HL-60 (cell line): ENCODE measurements at regions not wholly inside any gene's neighbourhood (a gene's known extent, or its start where the extent isn't known, plus 50 kb on each side); places are given as distances from the start of the nearest gene placed in this dataset.
"Not testable (repeated sequence)": the region's sequence is repeated elsewhere in the genome, so short reads cannot be mapped to it uniquely, and the experiment has no call there.

Source experiments
- GABPA ChIP-seq: IDR thresholded peaks from 2 replicates; pipeline ENCODE4 v1.6.1; 2012; ENCODE audit warnings: low read depth
- POLR2AphosphoS5 ChIP-seq: IDR thresholded peaks from 2 replicates; pipeline ENCODE4 v1.6.1; 2012; ENCODE audit warnings: low read depth
- TF ChIP-seq, protein P1 (sequence below): IDR thresholded peaks from one replicate; pipeline ENCODE4 v1.5.1; 2011; ENCODE audit warnings: low read length, control low read depth, inconsistent platforms; ENCODE audit not compliant: insufficient read depth
- TF ChIP-seq, protein P2 (sequence below): IDR thresholded peaks from 2 replicates; pipeline ENCODE4 v1.6.1; 2012; ENCODE audit warnings: low read depth; ENCODE audit not compliant: insufficient replicate concordance

GRCh38 chr10:37062296-37062695 is 63.1 kb upstream of the ANKRD30A start:
- TF ChIP-seq, protein P1, sequence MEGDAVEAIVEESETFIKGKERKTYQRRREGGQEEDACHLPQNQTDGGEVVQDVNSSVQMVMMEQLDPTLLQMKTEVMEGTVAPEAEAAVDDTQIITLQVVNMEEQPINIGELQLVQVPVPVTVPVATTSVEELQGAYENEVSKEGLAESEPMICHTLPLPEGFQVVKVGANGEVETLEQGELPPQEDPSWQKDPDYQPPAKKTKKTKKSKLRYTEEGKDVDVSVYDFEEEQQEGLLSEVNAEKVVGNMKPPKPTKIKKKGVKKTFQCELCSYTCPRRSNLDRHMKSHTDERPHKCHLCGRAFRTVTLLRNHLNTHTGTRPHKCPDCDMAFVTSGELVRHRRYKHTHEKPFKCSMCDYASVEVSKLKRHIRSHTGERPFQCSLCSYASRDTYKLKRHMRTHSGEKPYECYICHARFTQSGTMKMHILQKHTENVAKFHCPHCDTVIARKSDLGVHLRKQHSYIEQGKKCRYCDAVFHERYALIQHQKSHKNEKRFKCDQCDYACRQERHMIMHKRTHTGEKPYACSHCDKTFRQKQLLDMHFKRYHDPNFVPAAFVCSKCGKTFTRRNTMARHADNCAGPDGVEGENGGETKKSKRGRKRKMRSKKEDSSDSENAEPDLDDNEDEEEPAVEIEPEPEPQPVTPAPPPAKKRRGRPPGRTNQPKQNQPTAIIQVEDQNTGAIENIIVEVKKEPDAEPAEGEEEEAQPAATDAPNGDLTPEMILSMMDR, result not testable (repeated sequence)
- TF ChIP-seq POLR2AphosphoS5, GABPA: not testable (repeated sequence)
- TF ChIP-seq, protein P2, sequence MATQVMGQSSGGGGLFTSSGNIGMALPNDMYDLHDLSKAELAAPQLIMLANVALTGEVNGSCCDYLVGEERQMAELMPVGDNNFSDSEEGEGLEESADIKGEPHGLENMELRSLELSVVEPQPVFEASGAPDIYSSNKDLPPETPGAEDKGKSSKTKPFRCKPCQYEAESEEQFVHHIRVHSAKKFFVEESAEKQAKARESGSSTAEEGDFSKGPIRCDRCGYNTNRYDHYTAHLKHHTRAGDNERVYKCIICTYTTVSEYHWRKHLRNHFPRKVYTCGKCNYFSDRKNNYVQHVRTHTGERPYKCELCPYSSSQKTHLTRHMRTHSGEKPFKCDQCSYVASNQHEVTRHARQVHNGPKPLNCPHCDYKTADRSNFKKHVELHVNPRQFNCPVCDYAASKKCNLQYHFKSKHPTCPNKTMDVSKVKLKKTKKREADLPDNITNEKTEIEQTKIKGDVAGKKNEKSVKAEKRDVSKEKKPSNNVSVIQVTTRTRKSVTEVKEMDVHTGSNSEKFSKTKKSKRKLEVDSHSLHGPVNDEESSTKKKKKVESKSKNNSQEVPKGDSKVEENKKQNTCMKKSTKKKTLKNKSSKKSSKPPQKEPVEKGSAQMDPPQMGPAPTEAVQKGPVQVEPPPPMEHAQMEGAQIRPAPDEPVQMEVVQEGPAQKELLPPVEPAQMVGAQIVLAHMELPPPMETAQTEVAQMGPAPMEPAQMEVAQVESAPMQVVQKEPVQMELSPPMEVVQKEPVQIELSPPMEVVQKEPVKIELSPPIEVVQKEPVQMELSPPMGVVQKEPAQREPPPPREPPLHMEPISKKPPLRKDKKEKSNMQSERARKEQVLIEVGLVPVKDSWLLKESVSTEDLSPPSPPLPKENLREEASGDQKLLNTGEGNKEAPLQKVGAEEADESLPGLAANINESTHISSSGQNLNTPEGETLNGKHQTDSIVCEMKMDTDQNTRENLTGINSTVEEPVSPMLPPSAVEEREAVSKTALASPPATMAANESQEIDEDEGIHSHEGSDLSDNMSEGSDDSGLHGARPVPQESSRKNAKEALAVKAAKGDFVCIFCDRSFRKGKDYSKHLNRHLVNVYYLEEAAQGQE, result not testable (repeated sequence)
